HepG2 (cell line): ENCODE measurements at regions not wholly inside any gene's neighbourhood (a gene's known extent, or its start where the extent isn't known, plus 50 kb on each side); places are given as distances from the start of the nearest gene placed in this dataset.

Experiments
- NFE2 ChIP-seq: sonication (generic); formaldehyde crosslinking; IDR thresholded peaks from 2 replicates; pipeline ENCODE4 v1.4.0; 2020; ENCODE audit warnings: missing genetic modification reagents
- RARG ChIP-seq: sonication (generic); formaldehyde crosslinking; IDR thresholded peaks from 2 replicates; pipeline ENCODE4 v1.4.0; 2020; ENCODE audit warnings: low read depth, mild to moderate bottlenecking, missing genetic modification reagents
- REL ChIP-seq: sonication (generic); formaldehyde crosslinking; conservative IDR thresholded peaks from 2 replicates; pipeline ENCODE4 v1.8.0; 2022; ENCODE audit warnings: mild to moderate bottlenecking, missing genetic modification reagents, moderate library complexity
- SALL1 ChIP-seq: sonication (generic); formaldehyde crosslinking; IDR thresholded peaks from 2 replicates; pipeline ENCODE4 v1.8.0; 2022; ENCODE audit warnings: mild to moderate bottlenecking, missing genetic modification reagents
- SAP130 ChIP-seq: IDR thresholded peaks from 2 replicates; pipeline ENCODE4 v1.6.1; 2016; ENCODE audit warnings: low read depth
- SP140L ChIP-seq: sonication (generic); formaldehyde crosslinking; IDR thresholded peaks from 2 replicates; pipeline ENCODE4 v1.4.0; 2020; ENCODE audit warnings: missing genetic modification reagents, borderline replicate concordance
- TAF15 ChIP-seq: fragments of 200-400 bp; formaldehyde crosslinking; IDR thresholded peaks from one replicate; pipeline ENCODE4 v1.6.1; 2018; ENCODE audit warnings: mild to moderate bottlenecking, low read depth, low read length; ENCODE audit not compliant: poor library complexity, severe bottlenecking
- TBX3 ChIP-seq: fragments of 450-650 bp; IDR thresholded peaks from 2 replicates; pipeline ENCODE4 v1.6.1; 2017; ENCODE audit warnings: antibody characterized with exemption, mild to moderate bottlenecking, inconsistent platforms, borderline replicate concordance
- TCF12 ChIP-seq, 2 experiments: fragments of 450-650 bp in 1 of 2; sonication (generic) in 1 of 2; formaldehyde crosslinking in 1 of 2; IDR thresholded peaks; 2 replicates each; pipeline versions ENCODE4 v1.6.1 to v1.8.0; 2017 to 2022; ENCODE audit warnings: antibody characterized with exemption in 1 of 2, mild to moderate bottlenecking in 1 of 2, missing genetic modification reagents in 1 of 2, moderate library complexity in 1 of 2
- TGIF2 ChIP-seq: IDR thresholded peaks from 2 replicates; pipeline ENCODE4 v1.6.1; 2016; ENCODE audit warnings: control low read depth, missing compliant biosample characterization
- THAP11 ChIP-seq: IDR thresholded peaks from 2 replicates; pipeline ENCODE4 v1.6.1; 2016; ENCODE audit warnings: missing biosample characterization, missing genetic modification reagents
- ZNF816 ChIP-seq: sonication (generic); formaldehyde crosslinking; IDR thresholded peaks from 2 replicates; pipeline ENCODE4 v1.8.0; 2022; ENCODE audit warnings: missing genetic modification reagents, mild to moderate bottlenecking, borderline replicate concordance
- TF ChIP-seq, protein P1 (sequence below): sonication (generic); formaldehyde crosslinking; IDR thresholded peaks from 2 replicates; pipeline ENCODE4 v1.8.1; 2023; ENCODE audit warnings: mild to moderate bottlenecking, inconsistent platforms, moderate library complexity, missing genetic modification reagents, borderline replicate concordance
- TF ChIP-seq, protein P2 (sequence below): IDR thresholded peaks from 2 replicates; pipeline ENCODE4 v1.6.1; 2016; ENCODE audit warnings: low read depth, missing genetic modification reagents, missing compliant biosample characterization
- TF ChIP-seq, protein P3 (sequence below): sonication (generic); formaldehyde crosslinking; IDR thresholded peaks from 2 replicates; pipeline ENCODE4 v1.8.0; 2022; ENCODE audit warnings: missing genetic modification reagents, mild to moderate bottlenecking, inconsistent platforms, borderline replicate concordance
- TF ChIP-seq, protein P4 (sequence below): sonication (generic); formaldehyde crosslinking; IDR thresholded peaks from 2 replicates; pipeline ENCODE4 v1.4.0; 2020; ENCODE audit warnings: missing genetic modification reagents
- TF ChIP-seq, protein P5 (sequence below): sonication (generic); formaldehyde crosslinking; IDR thresholded peaks from 2 replicates; pipeline ENCODE4 v1.8.1; 2023; ENCODE audit warnings: mild to moderate bottlenecking, missing genetic modification reagents

DNA sequence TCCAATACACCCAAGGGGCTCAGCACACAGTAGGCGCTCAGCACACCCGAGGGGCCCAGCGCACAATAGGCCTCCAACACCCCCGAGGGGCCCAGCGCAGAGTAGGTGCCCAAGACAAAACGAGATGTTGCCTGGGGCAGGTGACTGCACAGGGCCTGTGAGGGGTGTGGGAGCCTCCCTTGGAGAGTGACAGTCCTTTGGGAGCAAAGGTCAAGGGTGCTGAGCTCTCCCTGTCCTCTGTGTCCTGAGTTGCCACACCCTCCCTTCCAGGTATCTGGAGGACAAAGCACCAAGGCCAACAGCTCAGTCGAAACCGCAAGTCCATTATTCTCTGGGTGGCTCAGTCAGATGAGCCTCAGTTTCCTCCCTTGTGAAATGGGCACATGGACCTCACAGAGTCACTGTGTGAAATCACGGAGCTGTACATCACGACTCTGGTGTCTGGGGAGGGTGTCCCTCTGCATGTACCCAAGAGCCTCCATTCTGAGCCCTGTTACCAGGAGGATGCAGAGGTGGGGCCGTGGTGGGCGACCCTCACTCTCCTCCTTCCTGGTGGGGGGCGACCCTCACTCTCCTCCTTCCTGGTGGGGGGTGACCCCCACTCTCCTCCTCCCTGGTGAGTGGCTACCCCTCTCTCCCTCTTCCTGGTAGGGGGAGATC, 81.3 kb downstream of the FOXL3 start (continued):
- TF ChIP-seq TAF15 (no peak), TBX3 (peak; percentile 21; the same call in 1 of the 2 replicates), TCF12 (IDR thresholded peaks at IDR 0.05) (no peak), TCF12 (CRISPR knock-in tag; IDR thresholded peaks at IDR 0.05) (peak; percentile 45; the same call in 1 of the 2 replicates), SALL1 (CRISPR knock-in tag) (peak; percentile 80), NFE2 (CRISPR knock-in tag) (no peak), TGIF2 (CRISPR knock-in tag) (no peak), ZNF816 (CRISPR knock-in tag) (no peak), REL (CRISPR knock-in tag) (no peak), RARG (CRISPR knock-in tag) (no peak), SAP130 (CRISPR knock-in tag) (peak; percentile 53; the same call in 1 of the 2 replicates), THAP11 (CRISPR knock-in tag) (peak; percentile 47), SP140L (CRISPR knock-in tag) (no peak)
- TF ChIP-seq, protein P1, sequence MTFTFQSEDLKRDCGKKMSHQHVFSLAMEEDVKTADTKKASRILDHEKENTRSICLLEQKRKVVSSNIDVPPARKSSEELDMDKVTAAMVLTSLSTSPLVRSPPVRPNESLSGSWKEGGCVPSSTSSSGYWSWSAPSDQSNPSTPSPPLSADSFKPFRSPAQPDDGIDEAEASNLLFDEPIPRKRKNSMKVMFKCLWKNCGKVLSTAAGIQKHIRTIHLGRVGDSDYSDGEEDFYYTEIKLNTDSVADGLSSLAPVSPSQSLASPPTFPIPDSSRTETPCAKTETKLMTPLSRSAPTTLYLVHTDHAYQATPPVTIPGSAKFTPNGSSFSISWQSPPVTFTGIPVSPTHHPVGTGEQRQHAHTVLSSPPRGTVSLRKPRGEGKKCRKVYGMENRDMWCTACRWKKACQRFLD (CRISPR knock-in tag), result no peak
- TF ChIP-seq, protein P2, sequence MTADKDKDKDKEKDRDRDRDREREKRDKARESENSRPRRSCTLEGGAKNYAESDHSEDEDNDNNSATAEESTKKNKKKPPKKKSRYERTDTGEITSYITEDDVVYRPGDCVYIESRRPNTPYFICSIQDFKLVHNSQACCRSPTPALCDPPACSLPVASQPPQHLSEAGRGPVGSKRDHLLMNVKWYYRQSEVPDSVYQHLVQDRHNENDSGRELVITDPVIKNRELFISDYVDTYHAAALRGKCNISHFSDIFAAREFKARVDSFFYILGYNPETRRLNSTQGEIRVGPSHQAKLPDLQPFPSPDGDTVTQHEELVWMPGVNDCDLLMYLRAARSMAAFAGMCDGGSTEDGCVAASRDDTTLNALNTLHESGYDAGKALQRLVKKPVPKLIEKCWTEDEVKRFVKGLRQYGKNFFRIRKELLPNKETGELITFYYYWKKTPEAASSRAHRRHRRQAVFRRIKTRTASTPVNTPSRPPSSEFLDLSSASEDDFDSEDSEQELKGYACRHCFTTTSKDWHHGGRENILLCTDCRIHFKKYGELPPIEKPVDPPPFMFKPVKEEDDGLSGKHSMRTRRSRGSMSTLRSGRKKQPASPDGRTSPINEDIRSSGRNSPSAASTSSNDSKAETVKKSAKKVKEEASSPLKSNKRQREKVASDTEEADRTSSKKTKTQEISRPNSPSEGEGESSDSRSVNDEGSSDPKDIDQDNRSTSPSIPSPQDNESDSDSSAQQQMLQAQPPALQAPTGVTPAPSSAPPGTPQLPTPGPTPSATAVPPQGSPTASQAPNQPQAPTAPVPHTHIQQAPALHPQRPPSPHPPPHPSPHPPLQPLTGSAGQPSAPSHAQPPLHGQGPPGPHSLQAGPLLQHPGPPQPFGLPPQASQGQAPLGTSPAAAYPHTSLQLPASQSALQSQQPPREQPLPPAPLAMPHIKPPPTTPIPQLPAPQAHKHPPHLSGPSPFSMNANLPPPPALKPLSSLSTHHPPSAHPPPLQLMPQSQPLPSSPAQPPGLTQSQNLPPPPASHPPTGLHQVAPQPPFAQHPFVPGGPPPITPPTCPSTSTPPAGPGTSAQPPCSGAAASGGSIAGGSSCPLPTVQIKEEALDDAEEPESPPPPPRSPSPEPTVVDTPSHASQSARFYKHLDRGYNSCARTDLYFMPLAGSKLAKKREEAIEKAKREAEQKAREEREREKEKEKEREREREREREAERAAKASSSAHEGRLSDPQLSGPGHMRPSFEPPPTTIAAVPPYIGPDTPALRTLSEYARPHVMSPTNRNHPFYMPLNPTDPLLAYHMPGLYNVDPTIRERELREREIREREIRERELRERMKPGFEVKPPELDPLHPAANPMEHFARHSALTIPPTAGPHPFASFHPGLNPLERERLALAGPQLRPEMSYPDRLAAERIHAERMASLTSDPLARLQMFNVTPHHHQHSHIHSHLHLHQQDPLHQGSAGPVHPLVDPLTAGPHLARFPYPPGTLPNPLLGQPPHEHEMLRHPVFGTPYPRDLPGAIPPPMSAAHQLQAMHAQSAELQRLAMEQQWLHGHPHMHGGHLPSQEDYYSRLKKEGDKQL (CRISPR knock-in tag), result no peak
- TF ChIP-seq, protein P3, sequence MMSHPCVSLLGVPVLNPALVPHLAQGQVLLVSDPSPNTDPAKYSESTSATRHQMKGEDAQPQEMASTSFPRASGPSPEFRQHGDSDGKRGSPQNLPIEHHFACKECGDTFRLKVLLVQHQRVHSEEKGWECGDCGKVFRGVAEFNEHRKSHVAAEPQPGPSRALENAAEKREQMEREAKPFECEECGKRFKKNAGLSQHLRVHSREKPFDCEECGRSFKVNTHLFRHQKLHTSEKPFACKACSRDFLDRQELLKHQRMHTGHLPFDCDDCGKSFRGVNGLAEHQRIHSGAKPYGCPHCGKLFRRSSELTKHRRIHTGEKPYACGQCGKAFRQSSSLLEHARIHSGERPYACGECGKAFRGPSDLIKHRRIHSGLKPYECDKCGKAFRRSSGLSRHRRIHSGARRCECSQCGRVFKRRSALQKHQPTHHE (CRISPR knock-in tag), result no peak
- TF ChIP-seq, protein P4, sequence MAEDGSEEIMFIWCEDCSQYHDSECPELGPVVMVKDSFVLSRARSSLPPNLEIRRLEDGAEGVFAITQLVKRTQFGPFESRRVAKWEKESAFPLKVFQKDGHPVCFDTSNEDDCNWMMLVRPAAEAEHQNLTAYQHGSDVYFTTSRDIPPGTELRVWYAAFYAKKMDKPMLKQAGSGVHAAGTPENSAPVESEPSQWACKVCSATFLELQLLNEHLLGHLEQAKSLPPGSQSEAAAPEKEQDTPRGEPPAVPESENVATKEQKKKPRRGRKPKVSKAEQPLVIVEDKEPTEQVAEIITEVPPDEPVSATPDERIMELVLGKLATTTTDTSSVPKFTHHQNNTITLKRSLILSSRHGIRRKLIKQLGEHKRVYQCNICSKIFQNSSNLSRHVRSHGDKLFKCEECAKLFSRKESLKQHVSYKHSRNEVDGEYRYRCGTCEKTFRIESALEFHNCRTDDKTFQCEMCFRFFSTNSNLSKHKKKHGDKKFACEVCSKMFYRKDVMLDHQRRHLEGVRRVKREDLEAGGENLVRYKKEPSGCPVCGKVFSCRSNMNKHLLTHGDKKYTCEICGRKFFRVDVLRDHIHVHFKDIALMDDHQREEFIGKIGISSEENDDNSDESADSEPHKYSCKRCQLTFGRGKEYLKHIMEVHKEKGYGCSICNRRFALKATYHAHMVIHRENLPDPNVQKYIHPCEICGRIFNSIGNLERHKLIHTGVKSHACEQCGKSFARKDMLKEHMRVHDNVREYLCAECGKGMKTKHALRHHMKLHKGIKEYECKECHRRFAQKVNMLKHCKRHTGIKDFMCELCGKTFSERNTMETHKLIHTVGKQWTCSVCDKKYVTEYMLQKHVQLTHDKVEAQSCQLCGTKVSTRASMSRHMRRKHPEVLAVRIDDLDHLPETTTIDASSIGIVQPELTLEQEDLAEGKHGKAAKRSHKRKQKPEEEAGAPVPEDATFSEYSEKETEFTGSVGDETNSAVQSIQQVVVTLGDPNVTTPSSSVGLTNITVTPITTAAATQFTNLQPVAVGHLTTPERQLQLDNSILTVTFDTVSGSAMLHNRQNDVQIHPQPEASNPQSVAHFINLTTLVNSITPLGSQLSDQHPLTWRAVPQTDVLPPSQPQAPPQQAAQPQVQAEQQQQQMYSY (CRISPR knock-in tag), result no peak
- TF ChIP-seq, protein P5, sequence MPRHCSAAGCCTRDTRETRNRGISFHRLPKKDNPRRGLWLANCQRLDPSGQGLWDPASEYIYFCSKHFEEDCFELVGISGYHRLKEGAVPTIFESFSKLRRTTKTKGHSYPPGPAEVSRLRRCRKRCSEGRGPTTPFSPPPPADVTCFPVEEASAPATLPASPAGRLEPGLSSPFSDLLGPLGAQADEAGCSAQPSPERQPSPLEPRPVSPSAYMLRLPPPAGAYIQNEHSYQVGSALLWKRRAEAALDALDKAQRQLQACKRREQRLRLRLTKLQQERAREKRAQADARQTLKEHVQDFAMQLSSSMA (CRISPR knock-in tag), result no peak
